ENCODE measurements at regions not wholly inside any gene's neighbourhood (a gene's known extent, or its start where the extent isn't known, plus 50 kb on each side); places are given as distances from the start of the nearest gene placed in this dataset.

- TF ChIP-seq, protein P1, sequence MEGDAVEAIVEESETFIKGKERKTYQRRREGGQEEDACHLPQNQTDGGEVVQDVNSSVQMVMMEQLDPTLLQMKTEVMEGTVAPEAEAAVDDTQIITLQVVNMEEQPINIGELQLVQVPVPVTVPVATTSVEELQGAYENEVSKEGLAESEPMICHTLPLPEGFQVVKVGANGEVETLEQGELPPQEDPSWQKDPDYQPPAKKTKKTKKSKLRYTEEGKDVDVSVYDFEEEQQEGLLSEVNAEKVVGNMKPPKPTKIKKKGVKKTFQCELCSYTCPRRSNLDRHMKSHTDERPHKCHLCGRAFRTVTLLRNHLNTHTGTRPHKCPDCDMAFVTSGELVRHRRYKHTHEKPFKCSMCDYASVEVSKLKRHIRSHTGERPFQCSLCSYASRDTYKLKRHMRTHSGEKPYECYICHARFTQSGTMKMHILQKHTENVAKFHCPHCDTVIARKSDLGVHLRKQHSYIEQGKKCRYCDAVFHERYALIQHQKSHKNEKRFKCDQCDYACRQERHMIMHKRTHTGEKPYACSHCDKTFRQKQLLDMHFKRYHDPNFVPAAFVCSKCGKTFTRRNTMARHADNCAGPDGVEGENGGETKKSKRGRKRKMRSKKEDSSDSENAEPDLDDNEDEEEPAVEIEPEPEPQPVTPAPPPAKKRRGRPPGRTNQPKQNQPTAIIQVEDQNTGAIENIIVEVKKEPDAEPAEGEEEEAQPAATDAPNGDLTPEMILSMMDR (IDR thresholded peaks at IDR 0.05), result no peak
- no peak for TF ChIP-seq POLR2A (IDR thresholded peaks at IDR 0.05)
Measured at GRCh38 chr15:36392676-36393266, 186.7 kb upstream of the CDIN1 start.
